Subcutaneous abdominal adipose tissue (tissue), 5 donors: ENCODE measurements at regions not wholly inside any gene's neighbourhood (a gene's known extent, or its start where the extent isn't known, plus 50 kb on each side); places are given as distances from the start of the nearest gene placed in this dataset.

Experiments used
- H3K27ac ChIP-seq: one replicate; pipeline ENCODE4 v1.7.0; 2013; ENCODE audit warnings: low read depth, mild to moderate bottlenecking, inconsistent platforms, low read length, moderate library complexity
- H3K27me3 ChIP-seq, 5 donors: one replicate each; pipeline ENCODE4 v1.7.0; 2013; ENCODE audit warnings: low read length in 5 of 5, inconsistent platforms in 1 of 5; ENCODE audit not compliant: control insufficient read depth in 5 of 5, insufficient read depth in 4 of 5
- H3K36me3 ChIP-seq, 5 donors: one replicate each; pipeline ENCODE4 v1.7.0; 2013; ENCODE audit warnings: low read length in 5 of 5; ENCODE audit not compliant: control insufficient read depth in 5 of 5, insufficient read depth in 5 of 5
- H3K4me1 ChIP-seq, 5 donors: one replicate each; pipeline ENCODE4 v1.7.0; 2013; ENCODE audit warnings: low read length in 5 of 5, mild to moderate bottlenecking in 3 of 5, moderate library complexity in 1 of 5; ENCODE audit not compliant: control insufficient read depth in 5 of 5, insufficient read depth in 5 of 5
- H3K4me3 ChIP-seq, 5 donors: one replicate each; pipeline ENCODE4 v1.7.0; 2013; ENCODE audit warnings: low read length in 5 of 5, low read depth in 1 of 5
- H3K9ac ChIP-seq, 5 donors: one replicate each; pipeline ENCODE4 v1.7.0; 2013; ENCODE audit warnings: low read length in 5 of 5, mild to moderate bottlenecking in 4 of 5, moderate library complexity in 3 of 5
- H3K9me3 ChIP-seq, 5 donors: one replicate each; pipeline ENCODE4 v1.7.0; 2013; ENCODE audit warnings: low read length in 5 of 5; ENCODE audit not compliant: control insufficient read depth in 5 of 5
- donor health status: healthy.
- donor health status: healthy.
- donor health status: healthy.
- donor health status: healthy.
- donor health status: healthy.

- H3K27ac ChIP-seq = no peak overlapping the region
- no peak overlapping the region for H3K4me3 ChIP-seq
- no peaks in the 10 kb centered on the region for H3K9me3 ChIP-seq
- H3K9ac ChIP-seq = no peak overlapping the region
- no peaks in the 10 kb centered on the region for H3K36me3 ChIP-seq
- peaks cover 0 to 6% (median 0%) of the 10 kb centered on the region in 5 donors for H3K4me1 ChIP-seq
- no peaks in the 10 kb centered on the region for H3K27me3 ChIP-seq
Observed at GRCh38 chr12:102690253-102690652, 209.9 kb upstream of the IGF1 start.

DNA sequence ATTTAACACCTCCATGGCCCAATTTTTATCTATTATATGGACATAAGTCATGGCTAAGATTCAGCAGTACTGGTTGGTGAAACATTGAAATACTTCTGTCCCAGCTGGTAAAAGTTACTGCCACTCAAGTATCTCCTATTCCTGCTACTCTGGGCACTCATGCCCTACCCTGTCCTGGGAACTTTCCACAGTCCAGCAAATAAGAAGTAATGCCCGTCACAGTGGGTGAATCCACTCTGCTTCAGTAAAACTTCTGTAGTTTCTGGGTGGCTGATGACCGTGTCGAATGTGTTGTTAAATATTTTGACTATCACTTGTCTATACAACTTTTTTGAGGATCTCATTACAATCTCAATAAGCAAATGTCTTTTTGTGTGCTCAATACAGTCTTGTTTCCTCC is 209.3 kb upstream of the IGF1 start:
- Histone ChIP-seq H3K4me1 (peaks cover 0 to 6% (median 0%) of the 10 kb centered on the region in 5 donors), H3K36me3 (no peaks in the 10 kb centered on the region), H3K27ac (no peak overlapping the region), H3K4me3 (no peak overlapping the region), H3K9me3 (no peaks in the 10 kb centered on the region), H3K9ac (no peak overlapping the region), H3K27me3 (no peaks in the 10 kb centered on the region)

DNA sequence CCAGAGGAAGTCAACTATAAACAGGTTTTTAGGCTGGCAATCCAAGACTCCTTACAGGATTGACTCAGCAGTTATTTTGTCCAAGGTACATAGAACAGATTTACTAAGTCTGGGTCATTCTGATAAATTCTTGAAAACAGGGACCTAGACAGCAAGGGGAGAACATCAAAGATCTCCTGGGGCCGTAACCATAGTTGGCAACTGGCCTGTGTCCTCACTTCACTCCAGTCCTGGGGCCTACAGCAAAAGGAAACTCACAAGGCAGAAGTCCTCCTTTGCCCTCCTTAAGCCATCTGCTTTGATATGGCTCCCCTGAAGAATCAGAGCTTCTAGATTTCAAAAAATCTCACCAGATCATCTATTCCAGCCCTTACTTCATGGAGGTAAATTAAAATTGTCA is 207.2 kb upstream of the IGF1 start:
- Histone ChIP-seq H3K27ac (no peak overlapping the region), H3K4me1 (peaks cover 0 to 6% (median 0%) of the 10 kb centered on the region in 5 donors), H3K36me3 (no peaks in the 10 kb centered on the region), H3K27me3 (no peaks in the 10 kb centered on the region), H3K9me3 (no peaks in the 10 kb centered on the region), H3K4me3 (no peak overlapping the region), H3K9ac (no peak overlapping the region)

GRCh38 chr12:102685841-102686240 is 205.5 kb upstream of the IGF1 start:
- Histone ChIP-seq H3K27ac (no peak overlapping the region), H3K36me3 (no peaks in the 10 kb centered on the region), H3K9ac (no peak overlapping the region), H3K4me3 (no peak overlapping the region), H3K9me3 (no peaks in the 10 kb centered on the region), H3K4me1 (peaks cover 0 to 6% (median 0%) of the 10 kb centered on the region in 5 donors), H3K27me3 (no peaks in the 10 kb centered on the region)

- Histone ChIP-seq H3K27me3 (no peaks in the 10 kb centered on the region), H3K9ac (no peak overlapping the region), H3K4me3 (no peak overlapping the region), H3K27ac (no peak overlapping the region), H3K4me1 (peaks cover 0 to 6% (median 0%) of the 10 kb centered on the region in 5 donors), H3K9me3 (no peaks in the 10 kb centered on the region), H3K36me3 (no peaks in the 10 kb centered on the region)
Observed at GRCh38 chr12:102685172-102685571, 204.8 kb upstream of the IGF1 start.

- Histone ChIP-seq H3K4me3 (no peak overlapping the region), H3K27ac (no peak overlapping the region), H3K36me3 (no peaks in the 10 kb centered on the region), H3K4me1 (peaks cover 0 to 5% (median 0%) of the 10 kb centered on the region in 5 donors), H3K9me3 (peaks cover 0 to 6% (median 5%) of the 10 kb centered on the region in 5 donors), H3K9ac (no peak overlapping the region), H3K27me3 (no peaks in the 10 kb centered on the region)
Observed at GRCh38 chr12:102682366-102683289, 202.3 kb upstream of the IGF1 start.

DNA sequence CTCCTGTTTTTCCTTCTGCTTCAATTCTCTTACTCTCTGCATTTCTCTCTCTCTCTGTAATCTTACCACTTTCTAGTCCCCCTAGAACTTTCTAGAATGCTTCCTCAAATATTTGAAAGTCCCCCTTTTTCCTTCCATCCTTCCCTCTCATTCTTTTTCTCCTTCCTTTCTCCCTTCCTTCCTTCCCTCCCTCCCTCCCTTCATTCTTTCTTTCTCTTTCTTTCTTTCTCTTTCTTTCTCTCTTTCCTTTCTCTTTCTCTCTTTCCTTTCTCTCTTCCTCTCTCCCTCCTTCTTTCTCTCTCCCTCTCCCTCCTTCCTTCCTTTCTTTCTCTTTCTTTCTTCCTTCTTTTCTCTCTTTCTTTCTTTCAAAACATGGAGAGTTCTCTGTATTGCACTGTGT is 201.4 kb upstream of the IGF1 start:
- no peaks in the 10 kb centered on the region for H3K4me1 ChIP-seq
- H3K27me3 ChIP-seq = no peaks in the 10 kb centered on the region
- H3K4me3 ChIP-seq = no peak overlapping the region
- no peak overlapping the region for H3K27ac ChIP-seq
- no peak overlapping the region for H3K9ac ChIP-seq
- no peaks in the 10 kb centered on the region for H3K36me3 ChIP-seq
- peaks cover 0 to 6% (median 5%) of the 10 kb centered on the region in 5 donors for H3K9me3 ChIP-seq

DNA sequence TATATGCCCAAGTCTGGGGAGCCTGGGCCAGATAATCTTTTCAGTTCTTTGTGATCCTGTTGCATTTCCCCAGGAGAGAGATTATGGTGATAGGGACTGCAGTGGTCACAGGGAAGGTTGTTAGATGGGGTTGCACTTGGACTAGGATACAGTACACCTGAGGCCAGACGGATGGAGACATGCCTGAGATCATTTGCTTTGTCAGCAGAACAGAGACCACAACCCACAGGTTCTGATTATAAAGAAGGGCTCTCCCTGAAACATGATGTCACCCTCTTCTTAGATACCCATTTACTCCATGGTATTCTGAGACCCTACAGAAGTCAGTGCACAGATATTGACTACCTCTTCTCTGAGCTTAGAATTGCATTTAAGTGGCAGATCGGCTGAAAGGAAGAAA is 200.9 kb upstream of the IGF1 start:
- H3K4me3 ChIP-seq = no peak overlapping the region
- no peaks in the 10 kb centered on the region for H3K4me1 ChIP-seq
- H3K27ac ChIP-seq = no peak overlapping the region
- no peaks in the 10 kb centered on the region for H3K27me3 ChIP-seq
- H3K9ac ChIP-seq = no peak overlapping the region
- peaks cover 0 to 6% (median 5%) of the 10 kb centered on the region in 5 donors for H3K9me3 ChIP-seq
- H3K36me3 ChIP-seq = no peaks in the 10 kb centered on the region

GRCh38 chr12:102680304-102680703 is 199.9 kb upstream of the IGF1 start:
- Histone ChIP-seq H3K4me3 (no peak overlapping the region), H3K9me3 (peaks cover 0 to 9% (median 5%) of the 10 kb centered on the region in 5 donors), H3K36me3 (no peaks in the 10 kb centered on the region), H3K9ac (no peak overlapping the region), H3K27ac (no peak overlapping the region), H3K27me3 (no peaks in the 10 kb centered on the region), H3K4me1 (no peaks in the 10 kb centered on the region)

- no peak overlapping the region for H3K27ac ChIP-seq
- no peaks in the 10 kb centered on the region for H3K4me1 ChIP-seq
Observed at GRCh38 chr12:102676812-102677211, 196.4 kb upstream of the IGF1 start.

More at GRCh38 chr12:102676812-102677211, 196.4 kb upstream of the IGF1 start:
- Histone ChIP-seq H3K9me3 (peaks cover 12 to 28% (median 21%) of the 10 kb centered on the region in 5 donors), H3K4me3 (no peak overlapping the region), H3K27me3 (no peaks in the 10 kb centered on the region), H3K36me3 (no peaks in the 10 kb centered on the region), H3K9ac (no peak overlapping the region)
